CD4-positive, alpha-beta T cell (primary cell): ENCODE measurements at regions not wholly inside any gene's neighbourhood (a gene's known extent, or its start where the extent isn't known, plus 50 kb on each side); places are given as distances from the start of the nearest gene placed in this dataset.

Experiments
- ATAC-seq: fragments of 200-7000 bp; cut with Tn5 transposase; one replicate; pipeline ENCODE4 v1.10.0; 2022; ENCODE audit warnings: mild to moderate bottlenecking; ENCODE audit not compliant: poor library complexity
- CTCF ChIA-PET: fragments of 350-600 bp; sonication (Branson Sonifier 250); formaldehyde crosslinking; loops from one replicate; lab custom pipeline; 2021; ENCODE audit warnings: antibody characterized with exemption, inconsistent platforms; lab: Charles Lee
- POLR2A ChIA-PET: fragments of 350-600 bp; sonication (Branson Sonifier 250); formaldehyde crosslinking; loops from one replicate; lab custom pipeline; 2021; ENCODE audit warnings: antibody characterized with exemption, inconsistent platforms; lab: Charles Lee
- DNase-seq, 14 experiments: peaks; one replicate each; pipeline ENCODE4 v3.0.0-alpha.2; 2013 to 2020; ENCODE audit warnings: mixed read lengths in 2 of 14
- H3K27ac ChIP-seq, 2 donors: one replicate each; pipeline versions ENCODE4 v1.5.1 to v1.7.0; 2013; ENCODE audit warnings: low read length in 2 of 2, low read depth in 1 of 2, mild to moderate bottlenecking in 1 of 2
- H3K27me3 ChIP-seq, 2 experiments: 1 replicate in 1 of 2; 2 replicates in 1 of 2; pipeline versions ENCODE4 v1.6.1 to v1.7.0; 2013; ENCODE audit warnings: low read length in 2 of 2, control low read depth in 1 of 2, mild to moderate bottlenecking in 1 of 2, moderate library complexity in 1 of 2; ENCODE audit not compliant: insufficient read depth in 2 of 2, control insufficient read depth in 1 of 2
- H3K36me3 ChIP-seq: one replicate; pipeline ENCODE4 v1.6.1; 2013; ENCODE audit warnings: low read length, control low read depth; ENCODE audit not compliant: insufficient read depth
- H3K4me1 ChIP-seq: one replicate; pipeline ENCODE4 v1.6.1; 2013; ENCODE audit warnings: low read length, control low read depth; ENCODE audit not compliant: insufficient read depth
- H3K4me3 ChIP-seq: one replicate; pipeline ENCODE4 v1.5.1; 2013; ENCODE audit warnings: mild to moderate bottlenecking, low read length, moderate library complexity
- H3K9me3 ChIP-seq, 2 experiments: 1 replicate in 1 of 2; 2 replicates in 1 of 2; pipeline versions ENCODE4 v1.6.1 to v1.7.0; 2013; ENCODE audit warnings: low read length in 2 of 2, mild to moderate bottlenecking in 2 of 2, control low read depth in 1 of 2, moderate library complexity in 1 of 2; ENCODE audit not compliant: control insufficient read depth in 1 of 2, insufficient read depth in 1 of 2
- H3K27ac Mint-ChIP-seq: one replicate; pipeline ENCODE4 v1.8.0; 2020; ENCODE audit warnings: mixed read lengths
- H3K27me3 Mint-ChIP-seq: one replicate; pipeline ENCODE4 v1.8.0; 2021; ENCODE audit warnings: mixed read lengths
- H3K36me3 Mint-ChIP-seq: one replicate; pipeline ENCODE4 v1.8.0; 2021; ENCODE audit warnings: low read depth, mixed read lengths
- H3K4me1 Mint-ChIP-seq: one replicate; pipeline ENCODE4 v1.8.0; 2021; ENCODE audit warnings: low read depth, mixed read lengths
- H3K4me3 Mint-ChIP-seq: one replicate; pipeline ENCODE4 v1.8.0; 2020; ENCODE audit warnings: mild to moderate bottlenecking, mixed read lengths
- H3K9me3 Mint-ChIP-seq: one replicate; pipeline ENCODE4 v1.8.0; 2020; ENCODE audit warnings: mixed read lengths
- intact Hi-C, 2 experiments: fragments of 100-400 bp; cut with DNase I in 1 of 2; cut with micrococcal nuclease in 1 of 2; formaldehyde crosslinking; loops; one replicate each; pipeline versions ENCODE4 v1.15.1 to v1.9.0; 2023 to 2025; cut with DNase I, micrococcal nuclease
- TF ChIP-seq, protein P1 (sequence below): fragments of 200-600 bp; IDR thresholded peaks from one replicate; pipeline ENCODE4 v1.8.0; 2022; ENCODE audit warnings: antibody characterized with exemption, mild to moderate bottlenecking

DNA sequence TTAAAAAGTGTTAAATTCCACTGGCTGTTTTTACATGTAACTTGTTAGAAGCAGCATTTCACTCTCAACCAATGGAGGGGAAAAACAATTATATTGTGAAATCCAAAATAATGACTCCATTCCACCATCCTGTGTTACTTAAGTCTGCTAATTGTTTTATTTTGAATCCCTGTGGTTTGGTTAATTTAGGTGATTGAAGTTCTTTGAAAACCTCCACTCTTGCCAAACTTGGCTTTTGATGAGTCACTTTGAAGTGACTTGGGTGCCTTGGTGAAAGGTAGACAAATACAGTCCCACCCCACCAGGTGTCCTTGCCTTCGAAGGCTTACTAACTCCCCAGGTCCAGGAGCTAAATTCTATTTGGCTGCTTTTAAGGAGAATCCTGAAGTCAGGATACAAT is 1303.8 kb upstream of the NRXN1 start:
- intact Hi-C loops = no loop called here
- ATAC-seq (no peak), DNase-seq (no peak)
- POLR2A ChIA-PET = no interaction called here
- Histone ChIP-seq H3K9me3 (no peaks in the 10 kb centered on the region), H3K36me3 (no peaks in the 10 kb centered on the region), H3K27ac (no peak overlapping the region), H3K27me3 (no peaks in the 10 kb centered on the region), H3K4me3 (no peak overlapping the region), H3K4me1 (no peaks in the 10 kb centered on the region)
- H3K9me3 Mint-ChIP-seq = no peaks in the 10 kb centered on the region
- no peaks in the 10 kb centered on the region for H3K36me3 Mint-ChIP-seq
- TF ChIP-seq, protein P1, sequence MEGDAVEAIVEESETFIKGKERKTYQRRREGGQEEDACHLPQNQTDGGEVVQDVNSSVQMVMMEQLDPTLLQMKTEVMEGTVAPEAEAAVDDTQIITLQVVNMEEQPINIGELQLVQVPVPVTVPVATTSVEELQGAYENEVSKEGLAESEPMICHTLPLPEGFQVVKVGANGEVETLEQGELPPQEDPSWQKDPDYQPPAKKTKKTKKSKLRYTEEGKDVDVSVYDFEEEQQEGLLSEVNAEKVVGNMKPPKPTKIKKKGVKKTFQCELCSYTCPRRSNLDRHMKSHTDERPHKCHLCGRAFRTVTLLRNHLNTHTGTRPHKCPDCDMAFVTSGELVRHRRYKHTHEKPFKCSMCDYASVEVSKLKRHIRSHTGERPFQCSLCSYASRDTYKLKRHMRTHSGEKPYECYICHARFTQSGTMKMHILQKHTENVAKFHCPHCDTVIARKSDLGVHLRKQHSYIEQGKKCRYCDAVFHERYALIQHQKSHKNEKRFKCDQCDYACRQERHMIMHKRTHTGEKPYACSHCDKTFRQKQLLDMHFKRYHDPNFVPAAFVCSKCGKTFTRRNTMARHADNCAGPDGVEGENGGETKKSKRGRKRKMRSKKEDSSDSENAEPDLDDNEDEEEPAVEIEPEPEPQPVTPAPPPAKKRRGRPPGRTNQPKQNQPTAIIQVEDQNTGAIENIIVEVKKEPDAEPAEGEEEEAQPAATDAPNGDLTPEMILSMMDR = no peak
- H3K4me1 Mint-ChIP-seq = no peaks in the 10 kb centered on the region
- no peak overlapping the region for H3K27ac Mint-ChIP-seq
- CTCF ChIA-PET = no interaction called here
- no peaks in the 10 kb centered on the region for H3K27me3 Mint-ChIP-seq
- no peak overlapping the region for H3K4me3 Mint-ChIP-seq

DNA sequence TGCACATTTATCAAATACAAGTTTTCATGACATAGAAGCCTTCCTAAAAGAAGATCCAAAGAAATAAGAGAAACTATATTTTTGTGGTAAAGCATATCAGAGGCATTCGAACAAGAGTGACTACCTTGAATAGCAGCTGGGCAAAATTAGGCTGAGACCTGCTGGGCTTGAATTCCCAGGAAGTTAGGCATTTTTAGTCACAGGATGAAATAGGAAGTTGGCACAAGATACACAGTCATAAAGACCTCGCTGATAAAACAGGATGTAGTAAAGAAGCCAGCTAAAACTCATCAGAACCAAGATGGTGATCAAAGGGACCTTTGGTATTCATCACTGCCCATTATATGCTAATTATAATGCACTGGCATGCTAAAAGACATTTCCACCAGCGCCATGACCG is 1302.3 kb upstream of the NRXN1 start:
- Histone ChIP-seq H3K36me3 (no peaks in the 10 kb centered on the region), H3K27me3 (no peaks in the 10 kb centered on the region), H3K27ac (no peak overlapping the region), H3K4me1 (no peaks in the 10 kb centered on the region), H3K4me3 (no peak overlapping the region), H3K9me3 (no peaks in the 10 kb centered on the region)
- CTCF ChIA-PET = no interaction called here
- Mint-ChIP-seq H3K36me3 (no peaks in the 10 kb centered on the region), H3K27me3 (no peaks in the 10 kb centered on the region), H3K4me3 (no peak overlapping the region), H3K9me3 (no peaks in the 10 kb centered on the region), H3K27ac (no peak overlapping the region), H3K4me1 (no peaks in the 10 kb centered on the region)
- ATAC-seq (no peak), DNase-seq (no peak)
- POLR2A ChIA-PET = no interaction called here
- intact Hi-C loops = no loop called here
- TF ChIP-seq, protein P1 = no peak

DNA sequence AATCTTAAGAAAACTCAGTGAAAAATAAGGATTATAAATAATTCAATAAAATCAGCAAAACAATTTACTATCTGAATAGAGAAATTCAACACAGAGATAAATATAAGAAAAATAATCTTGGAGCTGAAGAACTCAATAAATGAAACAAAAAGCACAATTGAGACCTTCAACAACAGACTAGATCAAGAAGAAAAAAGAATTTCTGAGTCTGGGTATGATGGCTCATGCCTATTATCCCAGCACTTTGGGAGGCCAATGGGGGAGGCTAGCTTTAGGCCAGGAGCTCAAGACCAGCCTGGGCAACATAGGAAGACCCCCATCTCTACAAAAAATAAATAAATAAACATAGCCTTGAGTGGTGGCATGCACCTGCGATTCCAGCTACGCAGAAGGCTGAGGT is 1295.7 kb upstream of the NRXN1 start:
- H3K4me3 Mint-ChIP-seq = no peak overlapping the region
- H3K27ac ChIP-seq = no peak overlapping the region
- intact Hi-C loops = no loop called here
- no peaks in the 10 kb centered on the region for H3K36me3 ChIP-seq
- H3K4me1 ChIP-seq = no peaks in the 10 kb centered on the region
- no peak overlapping the region for H3K27ac Mint-ChIP-seq
- TF ChIP-seq, protein P1 = no peak
- no peaks in the 10 kb centered on the region for H3K36me3 Mint-ChIP-seq
- peaks cover 14% of the 10 kb centered on the region for H3K9me3 Mint-ChIP-seq
- no peaks in the 10 kb centered on the region for H3K27me3 Mint-ChIP-seq
- ChIA-PET POLR2A (no interaction called here), CTCF (no interaction called here)
- DNase-seq = no peak
- no peak overlapping the region for H3K4me3 ChIP-seq
- H3K9me3 ChIP-seq = peaks cover 9 to 21% of the 10 kb centered on the region in 2 experiments
- H3K27me3 ChIP-seq = no peaks in the 10 kb centered on the region
- no peak for ATAC-seq
- H3K4me1 Mint-ChIP-seq = no peaks in the 10 kb centered on the region
